ENCODE measurements at regions not wholly inside any gene's neighbourhood (a gene's known extent, or its start where the extent isn't known, plus 50 kb on each side); places are given as distances from the start of the nearest gene placed in this dataset.
"Not testable (repeated sequence)": the region's sequence is repeated elsewhere in the genome, so short reads cannot be mapped to it uniquely, and the experiment has no call there.

DNA sequence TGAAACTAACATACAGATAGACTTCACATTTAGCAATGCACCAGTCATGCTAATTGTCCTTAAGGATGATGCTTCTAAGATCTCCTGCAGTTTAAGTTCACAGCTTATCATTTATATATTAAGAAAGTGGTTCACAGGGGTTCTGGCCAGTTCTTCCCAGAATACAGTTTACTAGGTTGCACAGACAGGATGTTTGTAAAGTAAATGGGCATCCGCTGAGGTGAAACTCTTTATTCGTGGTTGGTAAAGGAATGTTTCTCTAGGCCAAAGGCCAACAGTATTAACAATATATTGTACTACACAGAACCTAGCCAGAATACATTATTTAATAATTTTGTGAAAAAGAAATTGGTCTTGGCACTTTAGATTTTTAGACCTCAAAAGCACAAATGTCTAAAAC, 1427.3 kb downstream of the CDH8 start:
- Histone ChIP-seq H3K4me3 (ENCODE audit: low read length) (no peak overlapping the region), H3K4me1 (ENCODE audit: insufficient read depth, low read length) (no peaks in the 10 kb centered on the region), H4K20me1 (ENCODE audit: low read length) (no peaks in the 10 kb centered on the region), H3K27me3 (ENCODE audit: low read length) (no peaks in the 10 kb centered on the region), H2AFZ (ENCODE audit: low read length) (no peak overlapping the region), H3K9me3 (ENCODE audit: low read length) (no peaks in the 10 kb centered on the region), H3K9me2 (replicated peaks; ENCODE audit: low read length) (no peaks in the 10 kb centered on the region), H3K36me3 (ENCODE audit: low read depth, low read length) (no peaks in the 10 kb centered on the region), H3K9ac (ENCODE audit: low read length) (no peak overlapping the region), H3K79me2 (ENCODE audit: low read length) (no peaks in the 10 kb centered on the region), H3K4me2 (ENCODE audit: low read length) (no peak overlapping the region), H3K27ac (ENCODE audit: low read length) (no peak overlapping the region), H3F3A (ENCODE audit: low read length, unreplicated experiment) (no peaks in the 10 kb centered on the region)
- CTCF ChIA-PET, result no interaction called here
- no peak for ATAC-seq
- intact Hi-C loops (cut with micrococcal nuclease), result no loop called here
- POLR2A ChIA-PET (ENCODE audit: unreplicated experiment), result no interaction called here
- no TSS peak for BruUV-seq (replicated peaks)
- no peak for TF ChIP-seq EZH2 (IDR thresholded peaks at IDR 0.05; ENCODE audit: low read length, unreplicated experiment)
- TF ChIP-seq, protein P1, sequence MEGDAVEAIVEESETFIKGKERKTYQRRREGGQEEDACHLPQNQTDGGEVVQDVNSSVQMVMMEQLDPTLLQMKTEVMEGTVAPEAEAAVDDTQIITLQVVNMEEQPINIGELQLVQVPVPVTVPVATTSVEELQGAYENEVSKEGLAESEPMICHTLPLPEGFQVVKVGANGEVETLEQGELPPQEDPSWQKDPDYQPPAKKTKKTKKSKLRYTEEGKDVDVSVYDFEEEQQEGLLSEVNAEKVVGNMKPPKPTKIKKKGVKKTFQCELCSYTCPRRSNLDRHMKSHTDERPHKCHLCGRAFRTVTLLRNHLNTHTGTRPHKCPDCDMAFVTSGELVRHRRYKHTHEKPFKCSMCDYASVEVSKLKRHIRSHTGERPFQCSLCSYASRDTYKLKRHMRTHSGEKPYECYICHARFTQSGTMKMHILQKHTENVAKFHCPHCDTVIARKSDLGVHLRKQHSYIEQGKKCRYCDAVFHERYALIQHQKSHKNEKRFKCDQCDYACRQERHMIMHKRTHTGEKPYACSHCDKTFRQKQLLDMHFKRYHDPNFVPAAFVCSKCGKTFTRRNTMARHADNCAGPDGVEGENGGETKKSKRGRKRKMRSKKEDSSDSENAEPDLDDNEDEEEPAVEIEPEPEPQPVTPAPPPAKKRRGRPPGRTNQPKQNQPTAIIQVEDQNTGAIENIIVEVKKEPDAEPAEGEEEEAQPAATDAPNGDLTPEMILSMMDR (conservative IDR thresholded peaks at IDR 0.05; ENCODE audit: low read depth, low read length), result no peak
- no peak for TF ChIP-seq EZH2phosphoT487 (IDR thresholded peaks at IDR 0.05; ENCODE audit: borderline replicate concordance, low read length)
- DNase-seq, result no peak

DNA sequence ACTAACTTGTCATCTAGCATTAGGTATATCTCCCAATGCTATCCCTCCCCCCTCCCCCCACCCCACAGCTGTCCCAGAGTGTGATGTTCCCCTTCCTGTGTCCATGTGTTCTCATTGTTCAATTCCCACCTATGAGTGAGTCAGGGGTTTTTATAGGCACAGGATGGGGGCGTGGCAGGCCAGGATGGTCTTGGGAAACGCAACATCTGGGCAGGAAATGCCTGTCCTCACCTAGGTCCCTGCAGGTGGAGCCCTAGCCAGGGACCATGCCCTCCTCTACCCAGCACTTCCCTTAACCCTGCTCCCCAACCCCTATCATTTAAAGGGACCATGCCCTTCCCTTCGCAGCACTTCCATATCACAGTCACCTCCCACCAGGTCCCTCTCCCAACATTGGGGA, 1430.6 kb downstream of the CDH8 start:
- H3K4me2 ChIP-seq (ENCODE audit: low read length); ATAC-seq; H3K9me2 ChIP-seq (replicated peaks; ENCODE audit: low read length); H3K79me2 ChIP-seq (ENCODE audit: low read length); H4K20me1 ChIP-seq (ENCODE audit: low read length); H3K27me3 ChIP-seq (ENCODE audit: low read length); POLR2A ChIA-PET (ENCODE audit: unreplicated experiment); H3K4me1 ChIP-seq (ENCODE audit: insufficient read depth, low read length); intact Hi-C loops (cut with micrococcal nuclease); H3K4me3 ChIP-seq (ENCODE audit: low read length); DNase-seq; H2AFZ ChIP-seq (ENCODE audit: low read length); H3K9ac ChIP-seq (ENCODE audit: low read length); H3K9me3 ChIP-seq (ENCODE audit: low read length); BruUV-seq (replicated peaks); CTCF ChIA-PET; H3K27ac ChIP-seq (ENCODE audit: low read length); H3F3A ChIP-seq (ENCODE audit: low read length, unreplicated experiment); H3K36me3 ChIP-seq (ENCODE audit: low read depth, low read length): not testable (repeated sequence)

GRCh38 chr16:60605176-60605575, 1431.1 kb downstream of the CDH8 start:
- POLR2A ChIA-PET (ENCODE audit: unreplicated experiment), result no interaction called here
- H2AFZ ChIP-seq (ENCODE audit: low read length), result no peak overlapping the region
- no peaks in the 10 kb centered on the region for H3K4me1 ChIP-seq (ENCODE audit: insufficient read depth, low read length)
- CTCF ChIA-PET, result no interaction called here
- DNase-seq (no peak), ATAC-seq (no peak)
- H3K36me3 ChIP-seq (ENCODE audit: low read depth, low read length), result no peaks in the 10 kb centered on the region
- TF ChIP-seq, protein P1 (conservative IDR thresholded peaks at IDR 0.05; ENCODE audit: low read depth, low read length), result no peak
- no peak for TF ChIP-seq EZH2 (IDR thresholded peaks at IDR 0.05; ENCODE audit: low read length, unreplicated experiment)
- no peak for TF ChIP-seq EZH2phosphoT487 (IDR thresholded peaks at IDR 0.05; ENCODE audit: borderline replicate concordance, low read length)
- no peak overlapping the region for H3K9ac ChIP-seq (ENCODE audit: low read length)
- H3K9me2 ChIP-seq (replicated peaks; ENCODE audit: low read length), result no peaks in the 10 kb centered on the region
- H3K4me2 ChIP-seq (ENCODE audit: low read length), result no peak overlapping the region
- no peaks in the 10 kb centered on the region for H3K79me2 ChIP-seq (ENCODE audit: low read length)
- H3K27ac ChIP-seq (ENCODE audit: low read length), result no peak overlapping the region
- no peaks in the 10 kb centered on the region for H3K27me3 ChIP-seq (ENCODE audit: low read length)
- no peaks in the 10 kb centered on the region for H3K9me3 ChIP-seq (ENCODE audit: low read length)
- no peak overlapping the region for H3K4me3 ChIP-seq (ENCODE audit: low read length)
- BruUV-seq (replicated peaks), result no TSS peak
- H4K20me1 ChIP-seq (ENCODE audit: low read length), result no peaks in the 10 kb centered on the region
- intact Hi-C loops (cut with micrococcal nuclease), result no loop called here
- no peaks in the 10 kb centered on the region for H3F3A ChIP-seq (ENCODE audit: low read length, unreplicated experiment)

All from PC-3 (cell line).